ENCODE measurements at regions not wholly inside any gene's neighbourhood (a gene's known extent, or its start where the extent isn't known, plus 50 kb on each side); places are given as distances from the start of the nearest gene placed in this dataset.
"Not testable (repeated sequence)": the region's sequence is repeated elsewhere in the genome, so short reads cannot be mapped to it uniquely, and the experiment has no call there.

- Mint-ChIP-seq H3K36me3 (ENCODE audit: low read depth) (no peaks in the 10 kb centered on the region), H3K4me1 (ENCODE audit: low read depth) (no peaks in the 10 kb centered on the region), H3K27ac (no peak overlapping the region), H3K4me3 (no peak overlapping the region), H3K27me3 (no peaks in the 10 kb centered on the region), H3K9me3 (no peaks in the 10 kb centered on the region)
Observed at GRCh38 chr3:35067750-35068149, 571.6 kb upstream of the ARPP21 start.

- H3K27ac Mint-ChIP-seq: no peak overlapping the region
- no peaks in the 10 kb centered on the region for H3K36me3 Mint-ChIP-seq (ENCODE audit: low read depth)
- no peaks in the 10 kb centered on the region for H3K27me3 Mint-ChIP-seq
- H3K4me1 Mint-ChIP-seq (ENCODE audit: low read depth): no peaks in the 10 kb centered on the region
- no peak overlapping the region for H3K4me3 Mint-ChIP-seq
- H3K9me3 Mint-ChIP-seq: no peaks in the 10 kb centered on the region
Observed at GRCh38 chr3:35070088-35070487, 569.2 kb upstream of the ARPP21 start.

GRCh38 chr3:35071772-35072171 is 567.6 kb upstream of the ARPP21 start:
- Mint-ChIP-seq H3K36me3 (ENCODE audit: low read depth) (no peaks in the 10 kb centered on the region), H3K9me3 (no peaks in the 10 kb centered on the region), H3K4me3 (no peak overlapping the region), H3K4me1 (ENCODE audit: low read depth) (no peaks in the 10 kb centered on the region), H3K27ac (no peak overlapping the region), H3K27me3 (no peaks in the 10 kb centered on the region)

- Mint-ChIP-seq H3K36me3 (ENCODE audit: low read depth) (no peaks in the 10 kb centered on the region), H3K9me3 (no peaks in the 10 kb centered on the region), H3K27ac (no peak overlapping the region), H3K27me3 (no peaks in the 10 kb centered on the region), H3K4me3 (no peak overlapping the region), H3K4me1 (ENCODE audit: low read depth) (no peaks in the 10 kb centered on the region)
Observed at GRCh38 chr3:35078780-35079179, 560.5 kb upstream of the ARPP21 start.

- H3K9me3 Mint-ChIP-seq: no peaks in the 10 kb centered on the region
- no peaks in the 10 kb centered on the region for H3K36me3 Mint-ChIP-seq (ENCODE audit: low read depth)
- no peaks in the 10 kb centered on the region for H3K4me1 Mint-ChIP-seq (ENCODE audit: low read depth)
- no peak overlapping the region for H3K4me3 Mint-ChIP-seq
- H3K27ac Mint-ChIP-seq: no peak overlapping the region
- H3K27me3 Mint-ChIP-seq: no peaks in the 10 kb centered on the region
Observed at GRCh38 chr3:35079403-35079802, 559.9 kb upstream of the ARPP21 start.

GRCh38 chr3:35081899-35082298 is 557.4 kb upstream of the ARPP21 start:
- H3K36me3 Mint-ChIP-seq (ENCODE audit: low read depth): no peaks in the 10 kb centered on the region
- H3K27ac Mint-ChIP-seq: no peak overlapping the region
- no peak overlapping the region for H3K4me3 Mint-ChIP-seq
- no peaks in the 10 kb centered on the region for H3K4me1 Mint-ChIP-seq (ENCODE audit: low read depth)
- no peaks in the 10 kb centered on the region for H3K27me3 Mint-ChIP-seq
- H3K9me3 Mint-ChIP-seq: peaks cover 4% of the 10 kb centered on the region

- no peaks in the 10 kb centered on the region for H3K36me3 Mint-ChIP-seq (ENCODE audit: low read depth)
- no peak overlapping the region for H3K4me3 Mint-ChIP-seq
- no peaks in the 10 kb centered on the region for H3K4me1 Mint-ChIP-seq (ENCODE audit: low read depth)
- peaks cover 30% of the 10 kb centered on the region for H3K9me3 Mint-ChIP-seq
- no peak overlapping the region for H3K27ac Mint-ChIP-seq
- no peaks in the 10 kb centered on the region for H3K27me3 Mint-ChIP-seq
Observed at GRCh38 chr3:35088943-35089342, 550.4 kb upstream of the ARPP21 start.

GRCh38 chr3:35114686-35115085 is 524.6 kb upstream of the ARPP21 start:
- H3K27me3 Mint-ChIP-seq: no peaks in the 10 kb centered on the region
- H3K36me3 Mint-ChIP-seq (ENCODE audit: low read depth): no peaks in the 10 kb centered on the region
- no peaks in the 10 kb centered on the region for H3K4me1 Mint-ChIP-seq (ENCODE audit: low read depth)

GRCh38 chr3:35120026-35120425 is 519.3 kb upstream of the ARPP21 start:
- Mint-ChIP-seq H3K27ac (no peak overlapping the region), H3K4me3 (no peak overlapping the region), H3K4me1 (ENCODE audit: low read depth) (no peaks in the 10 kb centered on the region), H3K9me3 (peaks cover 13% of the 10 kb centered on the region), H3K36me3 (ENCODE audit: low read depth) (no peaks in the 10 kb centered on the region), H3K27me3 (no peaks in the 10 kb centered on the region)

More at GRCh38 chr3:35114686-35115085, 524.6 kb upstream of the ARPP21 start:
- Mint-ChIP-seq H3K9me3 (peaks cover 4% of the 10 kb centered on the region), H3K4me3 (no peak overlapping the region), H3K27ac (no peak overlapping the region)

GRCh38 chr3:35137612-35138011 is 501.7 kb upstream of the ARPP21 start:
- H3K4me1 Mint-ChIP-seq (ENCODE audit: low read depth): no peaks in the 10 kb centered on the region
- H3K9me3 Mint-ChIP-seq: peaks cover 8% of the 10 kb centered on the region
- no peak overlapping the region for H3K4me3 Mint-ChIP-seq
- no peak overlapping the region for H3K27ac Mint-ChIP-seq
- no peaks in the 10 kb centered on the region for H3K36me3 Mint-ChIP-seq (ENCODE audit: low read depth)
- no peaks in the 10 kb centered on the region for H3K27me3 Mint-ChIP-seq

GRCh38 chr3:35141406-35141805 is 497.9 kb upstream of the ARPP21 start:
- Mint-ChIP-seq H3K36me3 (ENCODE audit: low read depth) (no peaks in the 10 kb centered on the region), H3K4me1 (ENCODE audit: low read depth) (no peaks in the 10 kb centered on the region), H3K4me3 (no peak overlapping the region), H3K9me3 (peaks cover 4% of the 10 kb centered on the region), H3K27me3 (no peaks in the 10 kb centered on the region), H3K27ac (no peak overlapping the region)

- H3K36me3 Mint-ChIP-seq (ENCODE audit: low read depth): no peaks in the 10 kb centered on the region
- H3K27me3 Mint-ChIP-seq: no peaks in the 10 kb centered on the region
- H3K9me3 Mint-ChIP-seq: peaks cover 4% of the 10 kb centered on the region
- H3K4me3 Mint-ChIP-seq: no peak overlapping the region
- H3K27ac Mint-ChIP-seq: no peak overlapping the region
- H3K4me1 Mint-ChIP-seq (ENCODE audit: low read depth): no peaks in the 10 kb centered on the region
Observed at GRCh38 chr3:35144011-35144410, 495.3 kb upstream of the ARPP21 start.

- H3K27me3 Mint-ChIP-seq; H3K4me1 Mint-ChIP-seq (ENCODE audit: low read depth); H3K9me3 Mint-ChIP-seq; H3K27ac Mint-ChIP-seq; H3K4me3 Mint-ChIP-seq; H3K36me3 Mint-ChIP-seq (ENCODE audit: low read depth): not testable (repeated sequence)
Observed at GRCh38 chr3:35146256-35147035, 492.9 kb upstream of the ARPP21 start.

- no peak overlapping the region for H3K4me3 Mint-ChIP-seq
- peaks cover 25% of the 10 kb centered on the region for H3K9me3 Mint-ChIP-seq
- no peaks in the 10 kb centered on the region for H3K4me1 Mint-ChIP-seq (ENCODE audit: low read depth)
- H3K27me3 Mint-ChIP-seq: no peaks in the 10 kb centered on the region
- H3K36me3 Mint-ChIP-seq (ENCODE audit: low read depth): no peaks in the 10 kb centered on the region
- no peak overlapping the region for H3K27ac Mint-ChIP-seq
Observed at GRCh38 chr3:35183927-35184675, 455.2 kb upstream of the ARPP21 start.

GRCh38 chr3:35184775-35185174 is 454.6 kb upstream of the ARPP21 start:
- H3K36me3 Mint-ChIP-seq (ENCODE audit: low read depth): no peaks in the 10 kb centered on the region
- no peaks in the 10 kb centered on the region for H3K27me3 Mint-ChIP-seq
- no peak overlapping the region for H3K27ac Mint-ChIP-seq
- no peaks in the 10 kb centered on the region for H3K4me1 Mint-ChIP-seq (ENCODE audit: low read depth)
- H3K4me3 Mint-ChIP-seq: no peak overlapping the region
- H3K9me3 Mint-ChIP-seq: peaks cover 25% of the 10 kb centered on the region

Data from stimulated activated naive CD8-positive, alpha-beta T cell treated with anti-CD3 and anti-CD28 coated beads, Interleukin-15, Interleukin-2, amounts not matched to agents 100 ng/mL and 50 ng/mL, for 24 hours (primary cell).